GM13976 (cell line): ENCODE measurements at regions not wholly inside any gene's neighbourhood (a gene's known extent, or its start where the extent isn't known, plus 50 kb on each side); places are given as distances from the start of the nearest gene placed in this dataset.

Experiments used
- DNase-seq: peaks from one replicate; pipeline ENCODE4 v3.0.0; 2012; ENCODE audit warnings: low spot score
- in situ Hi-C: fragments of 300-500 bp; cut with MboI; formaldehyde crosslinking; loops from one replicate; pipeline ENCODE4 v1.12.0; 2022; ENCODE audit warnings: low sequenced_read_pairs, mixed read lengths, inconsistent platforms; ENCODE audit not compliant: unreplicated experiment
- TF ChIP-seq, protein P1 (sequence below): IDR thresholded peaks from 2 replicates; pipeline ENCODE4 v1.5.1; 2012; ENCODE audit warnings: borderline replicate concordance, mild to moderate bottlenecking; ENCODE audit not compliant: insufficient read depth; ENCODE audit errors: extremely low read depth, missing control alignments, control extremely low read depth

DNA sequence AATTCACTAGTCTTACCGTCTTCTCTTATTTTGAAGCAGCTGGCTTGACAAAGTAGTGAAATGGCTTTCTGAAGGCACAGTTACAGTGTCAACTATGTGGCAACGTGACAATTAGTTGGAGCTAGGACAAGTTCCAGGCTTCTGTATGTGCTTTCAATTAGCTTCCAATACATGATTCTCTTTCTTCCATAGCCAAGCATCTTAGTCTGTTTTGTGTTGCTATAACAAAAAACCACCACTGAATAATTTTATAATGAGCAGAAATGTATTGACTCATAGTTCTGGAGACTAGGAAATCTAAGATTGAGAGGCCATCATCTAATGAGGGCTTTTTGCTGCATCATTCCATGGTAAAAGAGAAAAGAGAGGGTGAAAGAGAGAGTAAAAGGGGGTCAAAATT is 365.1 kb upstream of the PLSCR5 start:
- no peak for DNase-seq
- in situ Hi-C loops = no loop called here

GRCh38 chr3:146969356-146969755 is 364.2 kb upstream of the PLSCR5 start:
- in situ Hi-C loops = no loop called here
- no peak for DNase-seq
- TF ChIP-seq, protein P1, sequence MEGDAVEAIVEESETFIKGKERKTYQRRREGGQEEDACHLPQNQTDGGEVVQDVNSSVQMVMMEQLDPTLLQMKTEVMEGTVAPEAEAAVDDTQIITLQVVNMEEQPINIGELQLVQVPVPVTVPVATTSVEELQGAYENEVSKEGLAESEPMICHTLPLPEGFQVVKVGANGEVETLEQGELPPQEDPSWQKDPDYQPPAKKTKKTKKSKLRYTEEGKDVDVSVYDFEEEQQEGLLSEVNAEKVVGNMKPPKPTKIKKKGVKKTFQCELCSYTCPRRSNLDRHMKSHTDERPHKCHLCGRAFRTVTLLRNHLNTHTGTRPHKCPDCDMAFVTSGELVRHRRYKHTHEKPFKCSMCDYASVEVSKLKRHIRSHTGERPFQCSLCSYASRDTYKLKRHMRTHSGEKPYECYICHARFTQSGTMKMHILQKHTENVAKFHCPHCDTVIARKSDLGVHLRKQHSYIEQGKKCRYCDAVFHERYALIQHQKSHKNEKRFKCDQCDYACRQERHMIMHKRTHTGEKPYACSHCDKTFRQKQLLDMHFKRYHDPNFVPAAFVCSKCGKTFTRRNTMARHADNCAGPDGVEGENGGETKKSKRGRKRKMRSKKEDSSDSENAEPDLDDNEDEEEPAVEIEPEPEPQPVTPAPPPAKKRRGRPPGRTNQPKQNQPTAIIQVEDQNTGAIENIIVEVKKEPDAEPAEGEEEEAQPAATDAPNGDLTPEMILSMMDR = no peak

More for the DNA sequence above, 365.1 kb upstream of the PLSCR5 start:
- TF ChIP-seq, protein P1 = no peak

- in situ Hi-C loops = no loop called here
- no peak for DNase-seq
- TF ChIP-seq, protein P1 = no peak
Measured at GRCh38 chr3:146968204-146968651, 363.1 kb upstream of the PLSCR5 start.

DNA sequence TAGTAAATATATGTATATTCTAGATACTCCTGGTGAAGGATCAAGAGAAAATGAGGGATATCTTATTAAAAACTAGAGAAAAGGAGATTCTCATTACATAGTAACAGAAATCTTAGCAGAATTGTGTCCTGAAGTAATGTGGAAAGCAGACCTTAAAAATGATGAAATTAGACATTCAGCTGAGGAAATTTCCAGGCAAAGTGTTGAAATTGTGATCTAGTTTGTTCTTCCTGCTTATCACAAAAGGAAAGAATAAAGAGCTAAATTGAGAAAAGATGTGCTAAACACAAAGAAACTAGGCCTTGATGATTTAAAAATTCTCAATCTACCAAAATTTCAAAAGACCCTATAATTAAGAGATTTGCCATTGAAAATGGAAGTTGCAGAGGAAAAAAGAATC is 362.6 kb upstream of the PLSCR5 start:
- no peak for DNase-seq
- TF ChIP-seq, protein P1 = no peak
- in situ Hi-C loops = no loop called here

GRCh38 chr3:146966124-146966523 is 361.0 kb upstream of the PLSCR5 start:
- no peak for DNase-seq
- in situ Hi-C loops = no loop called here
- TF ChIP-seq, protein P1 = no peak

GRCh38 chr3:146953511-146953981 is 348.4 kb upstream of the PLSCR5 start:
- no peak for DNase-seq
- TF ChIP-seq, protein P1 = no peak
- in situ Hi-C loops = no loop called here
